UCSD-AML1 (cell line): ENCODE measurements at regions not wholly inside any gene's neighbourhood (a gene's known extent, or its start where the extent isn't known, plus 50 kb on each side); places are given as distances from the start of the nearest gene placed in this dataset.

Source experiments
- DNase-seq: peaks from one replicate; lab custom pipeline; 2025; ENCODE audit not compliant: unreplicated experiment; lab: John Stamatoyannopoulos, UW

DNA sequence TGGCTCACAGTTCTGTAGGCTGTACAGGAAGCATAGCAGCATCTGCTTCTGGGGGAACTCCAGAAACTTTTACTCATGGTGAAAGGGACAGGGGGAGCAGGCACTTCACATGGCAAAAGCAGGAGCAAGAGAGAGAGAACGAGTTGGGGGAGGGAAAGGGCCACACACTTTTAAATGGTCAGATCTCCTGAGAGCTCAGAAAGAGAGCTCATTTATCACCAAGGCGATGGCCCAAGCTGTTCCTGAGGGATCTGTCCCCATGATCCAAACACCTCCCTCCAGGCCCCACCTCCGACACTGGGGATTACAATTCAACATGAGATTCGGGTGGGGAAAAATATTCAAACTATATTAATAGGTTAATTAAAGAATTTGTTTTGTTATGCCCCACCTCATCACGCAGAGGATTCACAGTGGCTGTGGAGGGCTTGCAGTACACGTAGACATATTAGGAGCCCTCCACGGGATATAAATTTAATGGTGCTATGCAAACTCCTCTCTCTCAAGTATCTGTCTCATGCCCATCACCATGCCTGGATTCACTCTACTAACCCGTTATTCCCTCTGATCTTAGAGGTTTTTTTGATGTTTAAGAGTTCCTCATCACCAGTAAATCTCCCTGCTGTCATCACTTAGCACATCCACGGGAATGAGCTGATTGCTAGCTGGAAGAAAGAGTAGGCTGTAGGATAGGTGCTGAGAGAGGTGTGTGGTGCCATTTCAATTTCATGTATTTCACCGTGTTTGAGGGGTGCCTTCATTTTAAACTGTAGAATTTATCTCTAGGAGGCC, 84.5 kb upstream of the ARHGAP28 start:
- DNase-seq = no peak

DNA sequence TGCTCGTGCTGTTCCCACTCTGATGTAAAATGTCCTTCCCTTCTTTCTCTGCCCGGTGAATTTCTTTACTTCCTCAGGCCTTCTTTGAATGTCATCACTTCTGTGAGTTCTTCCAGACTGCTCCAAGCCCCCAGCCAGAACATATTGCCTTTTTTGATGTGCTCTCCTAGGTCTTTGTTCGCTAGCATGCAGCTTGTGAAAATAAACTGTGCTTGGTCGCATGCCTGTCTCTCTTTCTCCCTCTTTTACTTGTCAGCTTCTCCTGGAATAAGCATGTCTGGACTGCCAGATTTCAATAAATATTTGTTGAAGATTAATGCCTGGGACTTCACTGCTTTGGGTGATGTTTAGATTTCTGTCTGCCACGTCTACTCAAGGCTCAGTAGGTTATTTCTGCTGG, 82.7 kb upstream of the ARHGAP28 start:
- DNase-seq = no peak

DNA sequence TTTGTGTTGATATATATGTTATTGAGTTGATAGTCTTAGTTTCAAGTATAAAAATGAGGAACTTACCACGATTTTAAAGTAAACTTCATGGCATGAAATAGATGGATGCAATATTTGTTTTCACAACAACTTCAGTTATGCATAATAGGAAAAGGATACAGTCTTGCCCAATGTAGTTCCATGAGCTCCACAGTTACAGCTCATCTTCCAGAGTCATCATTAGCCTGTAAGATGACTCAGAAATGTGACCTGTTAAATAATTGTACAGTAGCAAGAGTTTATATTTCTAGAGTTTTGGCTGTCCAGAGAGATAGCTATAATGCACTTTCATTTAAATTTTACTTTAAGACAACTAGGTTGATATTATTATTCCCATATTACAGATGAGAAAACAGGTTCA, 80.9 kb upstream of the ARHGAP28 start:
- DNase-seq = no peak

DNA sequence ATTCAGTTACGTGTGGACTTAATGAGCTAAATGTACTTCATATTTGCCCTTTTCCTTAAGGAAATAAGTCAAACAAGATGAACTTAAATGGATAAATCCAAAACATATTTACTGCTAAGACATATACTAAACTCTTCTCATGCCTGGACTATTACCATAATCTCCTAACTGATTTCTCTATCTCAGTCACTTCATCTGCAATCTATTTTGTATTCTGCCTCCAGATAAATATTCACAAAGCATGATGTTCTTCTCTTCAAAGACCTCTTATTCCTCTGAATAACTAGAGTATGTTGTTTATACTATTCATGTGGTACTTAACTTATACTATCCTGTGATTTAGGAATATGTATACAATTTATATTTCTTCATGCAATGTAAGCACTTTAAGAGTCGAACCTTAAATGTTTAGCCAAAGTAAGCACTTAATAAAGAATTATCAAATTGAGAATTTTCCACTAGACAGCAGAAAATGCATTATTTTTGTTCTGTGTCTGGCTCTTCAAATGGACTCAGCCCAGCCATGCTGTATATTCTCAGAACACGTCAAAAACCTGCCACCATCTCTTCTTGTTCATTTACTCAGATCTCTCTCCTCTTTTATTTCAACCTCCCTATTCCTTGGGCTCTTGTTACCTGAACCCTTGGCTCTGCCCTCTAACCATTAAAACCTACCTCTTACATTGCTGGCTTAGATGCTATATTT, 79.9 kb upstream of the ARHGAP28 start:
- DNase-seq = no peak

DNA sequence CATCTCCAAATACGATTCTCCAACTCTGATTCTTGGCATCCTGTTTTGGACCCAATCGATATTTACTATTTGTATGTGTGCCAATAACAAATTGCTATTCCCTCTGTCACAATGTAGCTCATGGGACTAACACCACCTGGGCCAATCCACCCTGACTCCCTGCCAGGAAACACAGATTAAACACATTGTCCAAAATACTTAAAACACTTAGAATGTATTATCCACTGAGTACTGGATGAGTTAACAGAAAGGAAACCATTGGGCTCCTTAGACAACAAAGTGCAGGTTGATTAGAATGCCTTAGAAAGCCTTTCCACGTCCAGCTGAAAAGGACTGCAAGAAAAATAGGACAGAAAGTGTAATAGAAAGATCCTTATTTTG, 79.4 kb upstream of the ARHGAP28 start:
- DNase-seq = no peak

DNA sequence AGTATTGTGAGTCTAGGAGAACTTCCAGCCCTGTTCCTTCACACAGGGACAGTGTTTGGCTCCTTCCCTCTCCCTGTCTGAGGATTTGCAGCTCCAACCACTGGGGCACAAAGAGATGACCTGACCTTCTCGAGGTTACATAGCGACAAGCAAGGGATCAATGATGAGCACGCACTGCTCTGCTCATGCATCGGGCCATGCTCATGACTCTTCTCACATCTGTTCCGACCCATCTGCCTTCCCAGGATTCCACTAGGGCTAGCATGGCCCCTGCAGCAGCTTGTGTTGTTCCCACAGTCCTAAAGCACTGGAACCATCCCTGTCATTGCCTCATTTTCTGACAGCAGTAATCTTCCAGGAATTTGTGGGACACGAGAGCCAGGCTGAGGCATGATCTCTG, 78.8 kb upstream of the ARHGAP28 start:
- DNase-seq = no peak

DNA sequence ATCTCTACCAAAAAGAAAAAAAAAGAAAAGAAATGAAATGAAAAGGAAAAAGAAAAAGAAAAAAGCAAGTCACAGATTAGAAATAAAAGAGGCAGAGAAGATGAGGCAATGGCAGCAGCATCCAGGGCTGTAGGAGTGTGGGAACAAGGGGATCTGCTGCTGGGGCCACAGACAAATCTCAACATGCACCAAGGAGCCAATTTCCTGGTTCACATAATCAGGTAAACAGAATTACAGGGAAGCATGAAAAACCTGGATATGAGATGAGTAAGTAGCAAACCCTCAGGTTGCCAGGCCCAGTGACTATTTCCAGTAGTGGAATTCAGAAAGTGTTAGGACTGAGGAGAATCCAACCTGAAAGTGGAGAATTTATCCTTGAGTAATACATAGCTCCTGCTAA, 77.4 kb upstream of the ARHGAP28 start:
- no peak for DNase-seq

DNA sequence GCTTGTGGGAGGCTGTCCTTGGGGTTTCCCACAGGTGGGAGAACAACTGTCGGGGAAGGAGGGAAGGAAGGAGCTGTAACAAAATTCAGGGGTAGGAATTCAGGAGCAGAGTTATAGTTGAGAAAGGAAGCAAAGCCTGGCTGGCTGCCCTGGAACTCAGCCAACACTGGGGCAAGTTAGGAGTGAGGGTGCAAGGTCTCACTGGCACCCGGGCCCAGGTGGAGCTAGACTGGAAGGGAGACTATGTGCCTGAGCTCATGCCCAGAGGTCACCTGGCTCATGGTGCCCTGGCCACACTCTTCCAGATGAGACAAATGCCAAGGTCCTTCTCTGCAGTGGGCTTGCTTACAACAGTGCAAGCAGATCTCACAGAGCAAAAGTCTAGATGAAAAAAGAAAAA, 75.6 kb upstream of the ARHGAP28 start:
- no peak for DNase-seq

DNA sequence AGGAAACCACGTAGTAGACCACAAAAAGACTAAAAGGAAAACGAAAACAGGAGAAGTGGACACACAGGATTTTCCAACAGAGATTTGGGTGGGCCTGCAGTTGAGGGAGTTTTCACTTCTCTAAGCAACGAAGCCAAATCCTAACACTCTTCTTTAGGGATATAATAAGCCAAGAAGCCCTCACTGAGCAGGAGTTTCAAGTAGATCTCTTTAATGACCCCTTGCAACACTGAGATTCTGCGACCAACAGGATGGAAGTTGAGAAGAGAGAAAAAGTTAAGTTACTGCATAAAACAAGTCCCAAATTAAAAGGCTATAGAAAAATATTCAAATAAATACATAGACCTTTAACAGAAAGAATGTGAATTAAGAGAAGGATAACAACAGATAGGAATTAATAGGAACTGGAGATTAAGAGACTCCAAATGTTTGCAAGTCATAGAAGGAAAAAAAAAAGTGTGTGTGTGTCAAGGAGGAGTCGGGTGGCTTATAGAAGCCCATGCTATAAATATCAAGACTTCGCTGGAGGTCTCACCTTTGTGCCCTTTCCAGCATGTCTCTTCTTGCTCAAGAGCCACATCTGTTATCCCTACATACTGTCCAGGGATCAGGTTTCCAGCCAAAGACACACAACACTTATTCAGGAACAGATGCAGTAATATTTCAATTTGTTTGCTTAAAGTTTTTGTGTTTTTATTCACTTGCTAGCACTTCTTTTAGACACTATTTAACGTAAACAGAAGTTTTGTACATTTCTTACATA, 69.4 kb upstream of the ARHGAP28 start:
- DNase-seq = no peak

DNA sequence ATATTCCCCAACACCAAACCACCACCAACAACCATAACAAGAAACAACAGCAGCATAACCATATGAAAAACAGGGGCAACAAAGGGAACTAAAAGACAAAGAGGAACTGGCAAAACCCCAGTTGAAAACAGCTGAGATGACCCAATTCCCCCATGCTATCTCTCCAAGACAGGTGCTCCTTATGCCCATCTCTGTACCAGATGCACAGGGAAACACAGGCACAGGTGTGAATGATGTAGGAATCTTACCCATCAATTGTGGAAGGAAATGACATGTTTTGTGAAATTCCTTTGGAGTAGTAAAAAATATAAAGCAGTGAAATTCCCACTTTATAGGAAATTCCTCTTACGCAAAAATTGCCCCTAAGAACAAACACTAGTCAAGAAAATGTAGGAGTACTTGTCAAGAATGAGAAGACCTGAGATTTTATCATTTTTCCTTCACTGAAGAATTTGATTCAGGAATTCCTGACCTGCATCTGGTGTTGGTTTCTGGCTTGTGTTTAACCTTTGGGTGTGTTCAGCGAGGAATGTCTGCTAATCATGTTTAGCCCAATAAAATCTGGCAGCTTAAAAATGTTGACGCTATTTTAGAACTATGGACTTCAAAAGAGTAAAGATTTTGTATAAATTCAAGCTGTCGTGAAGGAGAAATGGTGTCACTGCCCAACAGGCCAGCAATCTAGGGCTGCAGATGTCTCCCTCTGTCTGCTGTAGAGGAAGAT, 67.7 kb upstream of the ARHGAP28 start:
- DNase-seq = no peak

DNA sequence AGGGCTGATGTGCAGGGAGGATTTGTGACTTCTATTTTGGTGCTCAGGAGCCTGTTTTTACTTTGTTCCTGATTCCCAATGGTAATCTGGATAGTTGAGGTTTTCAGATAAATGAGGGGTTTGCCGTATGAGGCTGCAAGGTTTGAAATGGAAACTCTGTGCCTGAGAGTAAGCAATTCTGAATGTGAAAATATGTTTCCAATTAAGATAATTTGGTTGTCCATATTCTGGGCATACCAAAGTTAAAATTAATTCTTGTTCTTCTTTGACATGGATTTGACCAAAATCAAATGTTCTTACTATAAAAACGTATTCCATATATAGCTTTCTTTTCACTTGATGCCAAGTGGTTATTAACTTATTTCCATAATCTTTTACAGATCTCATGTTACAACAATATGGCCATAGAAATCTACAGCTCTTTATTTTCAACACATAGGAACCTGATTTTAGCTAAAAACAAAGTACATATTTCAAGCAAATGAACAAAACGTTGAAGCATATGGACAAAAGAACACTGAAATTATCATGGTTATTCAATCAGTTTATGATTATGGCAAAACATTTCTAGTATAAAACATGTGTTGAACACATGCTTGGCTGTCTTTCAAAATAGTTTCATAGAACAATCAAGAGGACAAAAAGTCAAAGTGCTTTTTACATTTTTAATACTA, 63.4 kb upstream of the ARHGAP28 start:
- DNase-seq = no peak

DNA sequence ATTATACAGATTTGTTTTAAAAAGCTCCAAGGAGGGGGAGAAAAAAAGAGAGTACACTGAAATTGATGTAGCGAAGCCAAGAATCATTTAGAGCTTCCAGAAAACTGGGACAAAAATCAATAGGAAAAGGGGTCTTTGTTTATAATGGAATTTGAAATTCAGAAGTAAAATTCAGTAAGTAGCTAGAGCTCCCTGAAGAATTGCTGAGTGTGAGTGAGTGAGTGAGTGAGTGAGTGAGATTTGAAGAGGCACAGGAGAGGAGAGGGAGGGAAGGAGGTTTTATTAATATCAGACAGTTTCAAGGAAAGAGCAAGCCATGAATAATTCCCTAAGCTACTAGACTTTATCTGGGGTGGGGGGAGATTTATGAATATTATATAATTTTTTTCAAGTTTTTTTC, 60.7 kb upstream of the ARHGAP28 start:
- no peak for DNase-seq

DNA sequence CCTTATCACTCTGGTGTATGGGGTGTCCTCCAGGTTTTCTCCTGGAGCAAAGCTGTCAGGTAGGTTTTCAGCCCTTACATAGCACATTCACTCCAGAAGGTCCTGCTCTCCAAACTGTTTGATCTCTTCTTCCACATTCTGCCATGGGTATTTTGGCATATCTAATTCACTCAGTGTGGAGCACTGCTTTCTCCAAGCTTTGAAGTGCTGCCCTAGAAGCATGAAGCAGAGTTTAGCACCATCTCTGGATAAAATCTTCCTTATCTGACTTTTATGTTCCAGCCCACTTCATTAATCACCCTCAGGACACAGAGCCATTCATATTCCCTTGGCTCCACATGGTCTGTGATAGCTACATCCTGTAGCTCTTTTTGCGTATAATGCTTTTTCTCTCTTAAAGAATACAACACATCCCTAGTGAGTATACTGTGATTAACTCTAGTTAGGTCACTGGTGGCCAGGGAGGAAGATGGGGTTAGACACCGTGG, 56.7 kb upstream of the ARHGAP28 start:
- DNase-seq = no peak

DNA sequence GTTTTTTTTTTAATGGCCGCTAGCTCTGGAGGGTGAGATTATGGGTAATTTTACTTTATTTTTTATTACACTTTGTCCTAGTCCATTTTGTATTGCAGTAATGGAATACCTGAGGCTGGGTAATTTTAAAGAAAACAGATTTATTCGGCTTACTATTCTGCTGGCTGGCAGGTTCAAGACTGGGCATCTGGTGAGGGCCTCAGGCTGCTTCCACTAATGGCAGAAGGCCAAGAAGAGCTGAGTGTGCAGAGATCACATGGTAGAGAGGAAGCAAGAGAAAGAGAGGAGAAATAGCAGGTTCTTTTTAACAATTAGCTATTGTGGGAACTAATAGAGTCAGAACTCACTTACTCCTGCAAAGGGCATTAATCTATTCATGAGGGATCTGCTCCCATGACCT, 52.4 kb upstream of the ARHGAP28 start:
- DNase-seq = no peak

DNA sequence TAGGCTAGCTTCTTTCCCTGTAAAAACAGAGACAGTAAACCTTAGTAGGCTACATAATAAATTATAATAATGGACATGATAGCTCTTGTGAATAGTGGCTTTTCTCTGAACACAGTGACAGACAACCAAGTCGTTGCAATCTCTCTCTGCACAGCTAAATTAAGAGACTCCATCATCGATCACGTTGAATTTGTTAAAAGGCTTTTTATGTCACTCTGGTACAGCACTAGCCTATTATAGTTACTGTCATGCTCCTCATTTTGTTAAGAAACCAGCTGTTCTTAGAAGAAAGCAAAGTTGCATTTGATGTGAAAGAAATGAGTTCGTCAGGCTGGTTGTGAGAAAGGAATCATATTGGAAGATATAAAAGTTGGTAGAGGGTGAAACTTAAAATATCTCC, 50.3 kb upstream of the ARHGAP28 start:
- DNase-seq = no peak
